CD4-positive, alpha-beta T cell treated with Interferon alpha-2 for 1 hour (primary cell): ENCODE measurements at regions not wholly inside any gene's neighbourhood (a gene's known extent, or its start where the extent isn't known, plus 50 kb on each side); places are given as distances from the start of the nearest gene placed in this dataset.
"Not testable (repeated sequence)": the region's sequence is repeated elsewhere in the genome, so short reads cannot be mapped to it uniquely, and the experiment has no call there.

Experiments used
- DNase-seq, 2 donors: peaks; one replicate each; pipeline ENCODE4 v3.0.0-alpha.2; 2020 to 2022

- DNase-seq = no peak
These were observed 85.3 kb upstream of the STC2 start for GRCh38 chr5:173413471-173413982.

DNA sequence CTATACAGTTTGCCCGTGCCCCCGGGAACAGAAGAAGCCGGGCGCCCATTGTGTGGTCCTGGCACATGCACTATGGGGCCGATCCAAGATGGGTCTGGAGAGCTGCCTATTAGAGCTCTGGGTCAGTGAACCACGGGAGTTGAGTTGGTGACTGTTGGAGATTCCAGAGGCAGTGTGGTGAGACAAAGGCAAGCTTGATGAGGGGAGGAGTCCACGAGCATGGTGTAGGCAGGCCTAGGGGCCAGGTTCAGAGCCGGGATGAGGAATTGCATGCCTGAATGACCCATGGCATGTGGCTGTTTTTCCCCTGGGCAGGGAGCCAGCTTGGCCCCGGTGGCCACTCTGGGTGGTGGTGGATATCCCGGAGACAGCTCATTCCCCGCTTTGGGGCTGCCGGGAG lies 84.4 kb upstream of the STC2 start:
- DNase-seq = no peak

DNA sequence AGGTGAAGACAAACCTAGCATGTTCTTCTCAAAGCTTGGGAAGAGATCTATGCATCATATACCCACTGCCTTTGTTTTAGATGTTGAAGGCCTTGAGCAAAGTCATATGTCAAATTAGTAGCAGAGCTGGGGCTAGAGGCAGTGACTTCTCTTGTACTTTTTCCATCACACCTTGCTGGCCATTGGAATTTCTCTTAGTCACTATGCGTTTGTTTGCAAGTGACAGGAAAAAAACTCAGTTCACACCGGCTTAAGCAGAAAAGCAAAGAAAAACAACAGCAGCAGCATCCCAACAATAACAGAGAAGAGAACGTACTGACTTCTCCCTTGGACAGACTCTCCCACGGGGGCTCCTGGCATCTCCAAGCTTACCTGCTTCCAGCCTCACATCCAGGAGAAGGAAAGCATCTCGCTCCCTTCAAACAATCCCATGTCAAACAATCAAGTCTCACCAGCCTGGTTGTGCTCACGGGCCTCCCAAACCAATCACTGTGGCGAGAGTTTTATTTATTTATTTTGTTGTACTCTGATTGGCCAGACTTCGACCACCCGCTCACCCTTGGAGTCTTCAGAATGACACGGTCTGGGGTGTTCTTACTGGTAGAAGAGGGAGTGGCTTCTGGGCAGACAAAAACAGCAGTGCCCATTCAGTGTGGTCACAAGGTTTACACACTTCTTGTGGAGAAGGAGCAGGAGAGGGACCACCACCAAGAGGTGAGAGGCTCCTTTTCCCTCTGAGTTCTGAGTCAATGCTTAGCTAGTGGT lies 83.8 kb upstream of the STC2 start:
- no peak for DNase-seq

GRCh38 chr5:173410459-173411233 lies 82.4 kb upstream of the STC2 start:
- no peak for DNase-seq

- DNase-seq = no peak
These were observed 80.7 kb upstream of the STC2 start for GRCh38 chr5:173408946-173409345.

GRCh38 chr5:173399851-173400250 lies 71.6 kb upstream of the STC2 start:
- DNase-seq = no peak

- DNase-seq = no peak
These were observed 69.3 kb upstream of the STC2 start for GRCh38 chr5:173397516-173397915.

GRCh38 chr5:173396311-173396993 lies 68.2 kb upstream of the STC2 start:
- DNase-seq = no peak

- no peak for DNase-seq
These were observed 67.7 kb upstream of the STC2 start for GRCh38 chr5:173395933-173396308.

- no peak for DNase-seq
These were observed 67.2 kb upstream of the STC2 start for GRCh38 chr5:173395257-173395932.

DNA sequence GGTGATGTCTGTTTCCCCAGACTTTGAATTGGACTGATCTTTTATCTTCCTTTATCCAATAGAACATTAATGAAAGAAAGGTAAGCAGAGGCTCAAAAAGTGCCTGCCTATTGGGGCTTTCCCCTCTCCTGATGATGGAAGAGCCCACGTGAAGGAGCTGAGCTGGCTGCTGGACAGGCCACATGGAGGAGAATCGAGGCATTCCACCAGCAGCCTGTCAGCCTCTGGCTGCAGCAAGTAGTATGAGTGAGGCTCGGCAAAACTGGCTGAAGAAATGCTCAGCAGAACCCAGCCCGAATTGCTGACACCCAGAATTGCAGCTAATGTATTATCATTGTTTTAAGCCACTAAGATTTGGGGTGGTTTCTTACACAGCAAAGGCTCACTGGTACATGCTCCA lies 66.5 kb upstream of the STC2 start:
- no peak for DNase-seq

DNA sequence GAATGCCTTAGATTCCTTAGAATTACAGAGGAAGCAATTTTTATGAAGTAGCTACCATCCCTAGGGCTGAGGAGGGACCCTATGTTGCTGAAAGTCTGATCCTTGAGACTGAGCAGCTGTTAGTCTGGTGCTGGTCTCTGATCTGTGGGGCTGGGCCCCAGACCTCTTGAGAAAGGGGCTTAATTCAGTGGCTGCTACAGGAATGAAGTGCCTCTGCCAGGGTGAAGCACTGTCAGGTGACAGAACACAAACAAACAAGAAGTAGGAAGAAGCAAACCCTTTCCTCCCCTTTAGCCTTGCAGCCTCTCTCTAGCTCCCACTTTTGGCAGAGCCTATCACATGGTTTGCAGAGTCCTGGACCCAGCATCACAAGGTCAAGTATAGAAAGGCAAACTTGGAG lies 64.0 kb upstream of the STC2 start:
- no peak for DNase-seq

- DNase-seq = no peak
These were observed 62.8 kb upstream of the STC2 start for GRCh38 chr5:173391031-173391430.

DNA sequence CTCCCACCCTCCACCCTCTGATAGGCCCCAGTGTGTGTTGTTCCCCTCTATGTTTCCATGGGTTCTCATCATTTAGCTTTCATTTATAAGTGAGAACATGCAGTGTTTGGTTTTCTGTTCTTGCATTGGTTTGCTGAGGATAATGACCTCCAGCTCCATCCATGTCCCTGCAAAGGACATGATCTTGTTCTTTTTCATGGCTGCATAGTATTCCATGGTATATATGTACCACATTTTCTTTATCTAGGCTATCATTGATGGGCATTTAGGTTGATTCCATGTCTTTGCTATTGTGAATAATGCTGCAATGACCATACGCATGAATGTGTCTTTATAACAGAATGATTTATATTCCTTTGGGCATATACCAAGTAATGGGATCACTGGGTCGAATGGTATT lies 59.1 kb upstream of the STC2 start:
- not testable (repeated sequence) for DNase-seq

DNA sequence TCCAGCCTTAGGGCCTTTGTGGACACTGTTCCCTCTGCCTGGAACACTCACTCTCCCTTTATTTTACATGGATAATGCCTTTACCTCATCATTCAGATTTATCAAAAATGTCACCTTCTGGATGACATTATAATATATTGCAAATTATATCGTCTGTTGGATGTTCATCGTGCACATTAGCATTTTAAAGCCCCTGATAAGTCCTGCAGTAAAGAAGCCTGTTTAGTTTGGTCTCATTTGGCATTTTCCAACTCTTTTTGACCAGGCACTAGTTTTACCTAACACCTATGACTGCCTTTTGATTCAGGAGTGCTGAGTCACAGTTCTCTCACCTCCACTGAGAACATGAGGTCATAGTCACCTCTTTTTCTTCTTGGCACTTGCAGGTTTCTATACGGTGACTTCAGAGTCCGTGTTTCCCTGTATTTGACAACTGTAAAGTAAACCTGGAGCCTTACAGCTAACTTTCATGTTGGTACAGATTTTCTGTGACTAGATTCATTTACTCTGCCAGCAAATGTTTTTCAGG lies 57.7 kb upstream of the STC2 start:
- no peak for DNase-seq

DNA sequence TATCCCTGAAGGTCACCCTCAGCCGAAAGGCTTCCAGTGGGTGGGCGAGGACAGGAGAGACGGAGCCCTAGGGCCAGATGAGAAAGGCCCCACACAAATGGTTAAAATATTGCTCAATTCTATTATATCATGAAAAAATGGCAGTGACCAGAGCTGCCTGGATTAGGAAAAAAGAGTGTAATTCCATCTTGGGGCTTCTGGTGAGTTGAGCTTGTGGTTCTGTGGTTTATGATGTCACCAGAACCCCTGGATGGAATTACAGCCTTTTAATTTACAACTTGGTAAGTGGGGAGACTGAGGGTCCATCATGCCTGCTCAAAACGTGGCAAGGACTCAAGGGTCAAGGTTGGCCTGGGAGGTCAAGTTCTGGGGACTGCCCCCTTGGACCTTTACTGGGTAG lies 55.5 kb upstream of the STC2 start:
- DNase-seq = no peak

DNA sequence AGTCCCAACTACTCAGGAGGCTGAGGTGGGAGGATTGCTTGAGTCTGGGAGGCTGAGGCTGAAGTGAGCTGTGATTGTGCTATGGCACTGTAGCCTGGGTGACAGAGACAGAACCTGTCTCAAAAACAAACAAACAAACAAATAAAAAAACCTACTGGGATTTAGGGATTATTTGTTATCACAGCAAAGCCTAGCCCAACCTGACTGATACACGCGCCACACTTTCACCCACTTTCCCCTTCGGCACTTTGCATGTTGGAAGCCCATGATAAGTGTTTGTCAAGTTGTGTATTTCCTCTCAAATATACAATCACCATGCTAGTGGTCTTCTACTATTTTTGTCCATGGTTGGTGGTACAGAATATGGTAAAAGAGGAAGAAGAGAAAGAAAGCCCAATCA lies 50.5 kb upstream of the STC2 start:
- no peak for DNase-seq
